OCI-LY1 (cell line): ENCODE measurements at regions not wholly inside any gene's neighbourhood (a gene's known extent, or its start where the extent isn't known, plus 50 kb on each side); places are given as distances from the start of the nearest gene placed in this dataset.

Source experiments
- H2AFZ ChIP-seq: fragments of 200-600 bp; sonication (generic), shearing (Covaris generic); 2 replicates; pipeline ENCODE4 v1.6.0; 2014; ENCODE audit warnings: antibody characterized with exemption, mild to moderate bottlenecking, low read length
- H3F3A ChIP-seq: fragments of 200-600 bp; sonication (generic), shearing (Covaris generic); 2 replicates; pipeline ENCODE4 v1.6.0; 2014; ENCODE audit warnings: mild to moderate bottlenecking, antibody characterized with exemption, low read length, moderate library complexity; ENCODE audit not compliant: insufficient read depth
- H3K27ac ChIP-seq: fragments of 200-600 bp; sonication (generic); 2 replicates; pipeline ENCODE4 v1.5.1; 2014; ENCODE audit warnings: low read length, mixed run types, mild to moderate bottlenecking, low read depth; ENCODE audit not compliant: poor library complexity, severe bottlenecking
- H3K27me3 ChIP-seq: fragments of 200-600 bp; sonication (generic); 2 replicates; pipeline ENCODE4 v1.6.0; 2014; ENCODE audit warnings: antibody characterized with exemption, mild to moderate bottlenecking, low read length, moderate library complexity; ENCODE audit not compliant: insufficient read depth
- H3K36me3 ChIP-seq: fragments of 200-600 bp; sonication (generic); 2 replicates; pipeline ENCODE4 v1.6.1; 2014; ENCODE audit warnings: mild to moderate bottlenecking, antibody characterized with exemption, low read length, moderate library complexity, mixed read lengths; ENCODE audit not compliant: insufficient read depth
- H3K4me1 ChIP-seq: fragments of 200-600 bp; sonication (generic); 2 replicates; pipeline ENCODE4 v1.5.1; 2014; ENCODE audit warnings: mild to moderate bottlenecking, low read length, moderate library complexity; ENCODE audit not compliant: insufficient read depth, severe bottlenecking
- H3K4me2 ChIP-seq: fragments of 200-600 bp; sonication (generic), shearing (Covaris generic); 2 replicates; pipeline ENCODE4 v1.6.1; 2014; ENCODE audit warnings: low read length
- H3K4me3 ChIP-seq: fragments of 200-600 bp; sonication (generic); 2 replicates; pipeline ENCODE4 v1.5.1; 2014; ENCODE audit warnings: low read length, low read depth, mild to moderate bottlenecking, mixed read lengths; ENCODE audit not compliant: poor library complexity, severe bottlenecking
- H3K79me2 ChIP-seq: fragments of 200-600 bp; shearing (Covaris generic); 2 replicates; pipeline ENCODE4 v1.6.1; 2016; ENCODE audit warnings: mixed run types, low read length, mixed read lengths; ENCODE audit not compliant: insufficient read depth
- H3K9ac ChIP-seq: fragments of 200-600 bp; sonication (generic), shearing (Covaris generic); 2 replicates; pipeline ENCODE4 v1.6.1; 2014; ENCODE audit warnings: mild to moderate bottlenecking, low read length, mixed read lengths
- H3K9me2 ChIP-seq: fragments of 200-600 bp; sonication (generic), shearing (Covaris generic); 2 replicates; pipeline ENCODE4 v1.6.1; 2014; ENCODE audit warnings: low read depth, mild to moderate bottlenecking, low read length, mixed read lengths
- H3K9me3 ChIP-seq: fragments of 200-600 bp; shearing (Covaris generic); 2 replicates; pipeline ENCODE4 v1.6.1; 2014; ENCODE audit warnings: low read length, mixed read lengths
- H4K20me1 ChIP-seq: fragments of 200-600 bp; sonication (generic), shearing (Covaris generic); 2 replicates; pipeline ENCODE4 v1.6.0; 2016; ENCODE audit warnings: mild to moderate bottlenecking, low read length; ENCODE audit not compliant: insufficient read depth
- EZH2 ChIP-seq: fragments of 200-600 bp; sonication (generic), shearing (Covaris generic); IDR thresholded peaks from 2 replicates; pipeline ENCODE4 v1.8.0; 2017; ENCODE audit warnings: borderline replicate concordance, mixed run types, mild to moderate bottlenecking, antibody characterized with exemption, low read length, moderate library complexity, mixed read lengths
- TF ChIP-seq, protein P1 (sequence below): fragments of 200-600 bp; sonication (generic), shearing (Covaris generic); IDR thresholded peaks from 2 replicates; pipeline ENCODE4 v1.5.1; 2017; ENCODE audit warnings: mild to moderate bottlenecking, antibody characterized with exemption, low read length, moderate library complexity, mixed read lengths

DNA sequence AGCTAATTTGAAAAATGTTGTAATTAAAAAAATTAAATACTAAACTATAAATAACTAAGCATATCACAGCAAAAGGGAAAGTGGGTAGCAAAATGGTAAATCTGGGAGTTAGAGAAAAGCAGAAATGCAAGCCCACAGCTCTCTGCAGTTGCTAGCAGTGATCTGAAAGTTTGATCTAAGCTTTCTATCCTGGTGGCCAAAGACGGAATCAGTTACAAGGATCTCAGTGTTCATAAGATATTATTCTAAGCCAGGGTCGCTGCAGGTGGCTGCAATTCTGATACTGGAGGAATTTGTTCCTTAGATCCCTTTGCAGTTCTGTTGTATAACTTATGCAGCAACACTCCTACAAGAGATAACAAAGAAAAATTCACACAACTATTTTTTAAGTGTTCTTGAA, 363.7 kb downstream of the SETD4 start:
- H2AFZ ChIP-seq: no peak overlapping the region
- no peaks in the 10 kb centered on the region for H3F3A ChIP-seq
- H3K4me3 ChIP-seq: no peak overlapping the region
- no peak overlapping the region for H3K9ac ChIP-seq
- no peak overlapping the region for H3K27ac ChIP-seq
- no peaks in the 10 kb centered on the region for H3K9me3 ChIP-seq
- no peaks in the 10 kb centered on the region for H3K79me2 ChIP-seq
- H3K4me1 ChIP-seq: no peaks in the 10 kb centered on the region
- no peaks in the 10 kb centered on the region for H3K9me2 ChIP-seq
- H3K36me3 ChIP-seq: no peaks in the 10 kb centered on the region
- H4K20me1 ChIP-seq: no peaks in the 10 kb centered on the region
- TF ChIP-seq EZH2: no peak
- TF ChIP-seq, protein P1, sequence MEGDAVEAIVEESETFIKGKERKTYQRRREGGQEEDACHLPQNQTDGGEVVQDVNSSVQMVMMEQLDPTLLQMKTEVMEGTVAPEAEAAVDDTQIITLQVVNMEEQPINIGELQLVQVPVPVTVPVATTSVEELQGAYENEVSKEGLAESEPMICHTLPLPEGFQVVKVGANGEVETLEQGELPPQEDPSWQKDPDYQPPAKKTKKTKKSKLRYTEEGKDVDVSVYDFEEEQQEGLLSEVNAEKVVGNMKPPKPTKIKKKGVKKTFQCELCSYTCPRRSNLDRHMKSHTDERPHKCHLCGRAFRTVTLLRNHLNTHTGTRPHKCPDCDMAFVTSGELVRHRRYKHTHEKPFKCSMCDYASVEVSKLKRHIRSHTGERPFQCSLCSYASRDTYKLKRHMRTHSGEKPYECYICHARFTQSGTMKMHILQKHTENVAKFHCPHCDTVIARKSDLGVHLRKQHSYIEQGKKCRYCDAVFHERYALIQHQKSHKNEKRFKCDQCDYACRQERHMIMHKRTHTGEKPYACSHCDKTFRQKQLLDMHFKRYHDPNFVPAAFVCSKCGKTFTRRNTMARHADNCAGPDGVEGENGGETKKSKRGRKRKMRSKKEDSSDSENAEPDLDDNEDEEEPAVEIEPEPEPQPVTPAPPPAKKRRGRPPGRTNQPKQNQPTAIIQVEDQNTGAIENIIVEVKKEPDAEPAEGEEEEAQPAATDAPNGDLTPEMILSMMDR: no peak
- no peak overlapping the region for H3K4me2 ChIP-seq
- peaks cover 7% of the 10 kb centered on the region; the same call in 1 of the 2 replicates for H3K27me3 ChIP-seq

DNA sequence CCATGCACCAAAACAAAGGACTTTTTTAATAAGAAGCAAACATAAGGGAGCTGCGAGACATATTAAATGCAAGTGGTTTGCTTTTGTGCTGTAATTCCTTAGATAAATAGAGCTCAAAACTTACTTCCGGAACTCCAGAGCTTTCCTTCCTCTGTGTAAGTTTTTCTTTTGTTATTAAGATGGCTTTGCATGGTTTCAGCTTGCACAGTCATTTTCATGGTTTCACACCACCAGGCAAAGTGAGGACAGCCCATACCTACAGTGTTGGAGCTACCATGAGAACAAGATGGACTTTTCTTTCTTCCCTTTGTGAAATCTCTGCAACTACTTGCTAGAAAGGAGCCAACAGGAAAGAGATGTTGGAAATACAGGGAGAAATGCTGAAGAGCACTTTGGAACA, 368.0 kb downstream of the SETD4 start:
- H3F3A ChIP-seq: no peaks in the 10 kb centered on the region
- H3K9me3 ChIP-seq: no peaks in the 10 kb centered on the region
- H3K79me2 ChIP-seq: no peaks in the 10 kb centered on the region
- no peak for TF ChIP-seq EZH2
- TF ChIP-seq, protein P1: no peak
- no peak overlapping the region for H3K4me2 ChIP-seq
- H4K20me1 ChIP-seq: no peaks in the 10 kb centered on the region
- no peaks in the 10 kb centered on the region for H3K36me3 ChIP-seq
- no peaks in the 10 kb centered on the region for H3K9me2 ChIP-seq
- H3K9ac ChIP-seq: no peak overlapping the region
- H3K4me3 ChIP-seq: no peak overlapping the region
- H3K27me3 ChIP-seq: no peaks in the 10 kb centered on the region
- no peak overlapping the region for H2AFZ ChIP-seq
- no peaks in the 10 kb centered on the region for H3K4me1 ChIP-seq
- no peak overlapping the region for H3K27ac ChIP-seq

DNA sequence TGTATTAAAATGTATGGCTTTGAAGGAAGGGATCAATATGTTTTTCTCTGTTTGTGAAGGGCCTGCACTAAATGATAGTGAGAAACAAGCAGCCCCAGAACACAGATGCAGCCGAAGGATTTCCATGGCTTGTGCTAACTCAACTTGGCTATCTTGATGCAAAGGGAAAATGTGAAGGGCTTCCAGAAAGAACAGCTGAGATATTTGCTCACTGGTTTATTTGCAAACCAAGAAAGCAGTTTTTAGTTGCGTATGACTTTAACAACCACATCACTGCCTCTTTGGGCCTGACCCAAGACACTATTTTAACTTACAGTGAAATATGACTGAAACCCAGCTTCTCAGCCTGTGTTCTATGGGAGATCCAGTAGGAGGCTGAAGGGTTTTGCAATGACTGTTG, 369.9 kb downstream of the SETD4 start:
- H3K4me2 ChIP-seq: no peak overlapping the region
- H3K27ac ChIP-seq: no peak overlapping the region
- H4K20me1 ChIP-seq: no peaks in the 10 kb centered on the region
- no peak overlapping the region for H3K9ac ChIP-seq
- no peaks in the 10 kb centered on the region for H3K9me3 ChIP-seq
- no peak overlapping the region for H3K4me3 ChIP-seq
- no peaks in the 10 kb centered on the region for H3K79me2 ChIP-seq
- H3K4me1 ChIP-seq: no peaks in the 10 kb centered on the region
- H3K36me3 ChIP-seq: no peaks in the 10 kb centered on the region
- no peaks in the 10 kb centered on the region for H3K27me3 ChIP-seq
- TF ChIP-seq, protein P1: no peak
- no peak for TF ChIP-seq EZH2
- H3K9me2 ChIP-seq: no peaks in the 10 kb centered on the region
- no peak overlapping the region for H2AFZ ChIP-seq
- H3F3A ChIP-seq: no peaks in the 10 kb centered on the region
